ENCODE measurements at regions not wholly inside any gene's neighbourhood (a gene's known extent, or its start where the extent isn't known, plus 50 kb on each side); places are given as distances from the start of the nearest gene placed in this dataset.

GRCh38 chr12:24750263-24750662 lies 198.6 kb downstream of the BCAT1 start:
- H3K4me3 Mint-ChIP-seq (ENCODE audit: low read depth): no peak overlapping the region
- H3K27me3 Mint-ChIP-seq: peaks cover 7% of the 10 kb centered on the region
- no peak for DNase-seq (ENCODE audit: low spot score, unreplicated experiment)
- H3K36me3 Mint-ChIP-seq (ENCODE audit: insufficient read depth): no peaks in the 10 kb centered on the region
- TF ChIP-seq CTCF (IDR thresholded peaks at IDR 0.05; ENCODE audit: unreplicated experiment): no peak
- H3K27ac Mint-ChIP-seq: no peak overlapping the region
- H3K4me1 Mint-ChIP-seq (ENCODE audit: low read depth): peaks cover 50% of the 10 kb centered on the region
- H3K9me3 Mint-ChIP-seq (ENCODE audit: low read depth): no peaks in the 10 kb centered on the region

GRCh38 chr12:24749171-24749570 lies 199.7 kb downstream of the BCAT1 start:
- Mint-ChIP-seq H3K9me3 (ENCODE audit: low read depth) (no peaks in the 10 kb centered on the region), H3K4me1 (ENCODE audit: low read depth) (peaks cover 40% of the 10 kb centered on the region), H3K27ac (no peak overlapping the region), H3K4me3 (ENCODE audit: low read depth) (no peak overlapping the region), H3K36me3 (ENCODE audit: insufficient read depth) (no peaks in the 10 kb centered on the region), H3K27me3 (peaks cover 12% of the 10 kb centered on the region)
- TF ChIP-seq CTCF (IDR thresholded peaks at IDR 0.05; ENCODE audit: unreplicated experiment): no peak
- DNase-seq (ENCODE audit: low spot score, unreplicated experiment): no peak

- no peaks in the 10 kb centered on the region for H3K36me3 Mint-ChIP-seq (ENCODE audit: insufficient read depth)
- H3K9me3 Mint-ChIP-seq (ENCODE audit: low read depth): no peaks in the 10 kb centered on the region
- H3K27ac Mint-ChIP-seq: peak overlapping the region; percentile 45
- no peak overlapping the region for H3K4me3 Mint-ChIP-seq (ENCODE audit: low read depth)
- peaks cover 12% of the 10 kb centered on the region for H3K27me3 Mint-ChIP-seq
- H3K4me1 Mint-ChIP-seq (ENCODE audit: low read depth): peaks cover 32% of the 10 kb centered on the region
- no peak for TF ChIP-seq CTCF (IDR thresholded peaks at IDR 0.05; ENCODE audit: unreplicated experiment)
- DNase-seq (ENCODE audit: low spot score, unreplicated experiment): no peak
Measured at GRCh38 chr12:24748326-24748725, 200.6 kb downstream of the BCAT1 start.

- DNase-seq (ENCODE audit: low spot score, unreplicated experiment): no peak
- no peaks in the 10 kb centered on the region for H3K36me3 Mint-ChIP-seq (ENCODE audit: insufficient read depth)
- peaks cover 12% of the 10 kb centered on the region for H3K27me3 Mint-ChIP-seq
- TF ChIP-seq CTCF (IDR thresholded peaks at IDR 0.05; ENCODE audit: unreplicated experiment): no peak
- no peaks in the 10 kb centered on the region for H3K9me3 Mint-ChIP-seq (ENCODE audit: low read depth)
- no peak overlapping the region for H3K4me3 Mint-ChIP-seq (ENCODE audit: low read depth)
- H3K27ac Mint-ChIP-seq: no peak overlapping the region
- H3K4me1 Mint-ChIP-seq (ENCODE audit: low read depth): peaks cover 30% of the 10 kb centered on the region
Measured at GRCh38 chr12:24746864-24747263, 202.0 kb downstream of the BCAT1 start.

GRCh38 chr12:24746006-24746671 lies 202.8 kb downstream of the BCAT1 start:
- Mint-ChIP-seq H3K27me3 (peaks cover 5% of the 10 kb centered on the region), H3K36me3 (ENCODE audit: insufficient read depth) (no peaks in the 10 kb centered on the region), H3K4me3 (ENCODE audit: low read depth) (no peak overlapping the region), H3K27ac (no peak overlapping the region), H3K9me3 (ENCODE audit: low read depth) (no peaks in the 10 kb centered on the region), H3K4me1 (ENCODE audit: low read depth) (peaks cover 32% of the 10 kb centered on the region)
- DNase-seq (ENCODE audit: low spot score, unreplicated experiment): no peak
- no peak for TF ChIP-seq CTCF (IDR thresholded peaks at IDR 0.05; ENCODE audit: unreplicated experiment)
